ENCODE measurements at regions not wholly inside any gene's neighbourhood (a gene's known extent, or its start where the extent isn't known, plus 50 kb on each side); places are given as distances from the start of the nearest gene placed in this dataset.

- TF ChIP-seq, protein P1, sequence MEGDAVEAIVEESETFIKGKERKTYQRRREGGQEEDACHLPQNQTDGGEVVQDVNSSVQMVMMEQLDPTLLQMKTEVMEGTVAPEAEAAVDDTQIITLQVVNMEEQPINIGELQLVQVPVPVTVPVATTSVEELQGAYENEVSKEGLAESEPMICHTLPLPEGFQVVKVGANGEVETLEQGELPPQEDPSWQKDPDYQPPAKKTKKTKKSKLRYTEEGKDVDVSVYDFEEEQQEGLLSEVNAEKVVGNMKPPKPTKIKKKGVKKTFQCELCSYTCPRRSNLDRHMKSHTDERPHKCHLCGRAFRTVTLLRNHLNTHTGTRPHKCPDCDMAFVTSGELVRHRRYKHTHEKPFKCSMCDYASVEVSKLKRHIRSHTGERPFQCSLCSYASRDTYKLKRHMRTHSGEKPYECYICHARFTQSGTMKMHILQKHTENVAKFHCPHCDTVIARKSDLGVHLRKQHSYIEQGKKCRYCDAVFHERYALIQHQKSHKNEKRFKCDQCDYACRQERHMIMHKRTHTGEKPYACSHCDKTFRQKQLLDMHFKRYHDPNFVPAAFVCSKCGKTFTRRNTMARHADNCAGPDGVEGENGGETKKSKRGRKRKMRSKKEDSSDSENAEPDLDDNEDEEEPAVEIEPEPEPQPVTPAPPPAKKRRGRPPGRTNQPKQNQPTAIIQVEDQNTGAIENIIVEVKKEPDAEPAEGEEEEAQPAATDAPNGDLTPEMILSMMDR (IDR thresholded peaks at IDR 0.05): no peak
- no peak for TF ChIP-seq POLR2AphosphoS5 (IDR thresholded peaks at IDR 0.05)
Measured at GRCh38 chr2:160581448-160581847, 87.8 kb upstream of the RBMS1 start.

Measured in breast epithelium (tissue), 3 donors.